SK-N-SH (cell line): ENCODE measurements at regions not wholly inside any gene's neighbourhood (a gene's known extent, or its start where the extent isn't known, plus 50 kb on each side); places are given as distances from the start of the nearest gene placed in this dataset.

Experiments
- CTCF ChIA-PET: fragments of 300-600, 350-600 bp; formaldehyde crosslinking; extraction: SDS; loops from one replicate; lab custom pipeline; 2021; lab: Yijun Ruan, JAX
- POLR2A ChIA-PET: fragments of 350-600 bp; sonication (Branson Sonifier 250); formaldehyde crosslinking; extraction: SDS; loops from one replicate; lab custom pipeline; 2020; ENCODE audit warnings: antibody characterized with exemption, inconsistent platforms; lab: Yijun Ruan, JAX
- DNase-seq: peaks from one replicate; pipeline ENCODE4 v3.0.0; 2012
- H2AFZ ChIP-seq: fragments of 200-600 bp; sonication (generic); 2 replicates; pipeline ENCODE4 v1.8.1; 2016; ENCODE audit warnings: antibody characterized with exemption, mild to moderate bottlenecking, low read depth
- H3F3A ChIP-seq: fragments of 200-600 bp; sonication (generic); replicated peaks from 2 replicates; pipeline ENCODE3; 2016; ENCODE audit warnings: antibody characterized with exemption, mild to moderate bottlenecking; ENCODE audit not compliant: insufficient read depth
- H3K27ac ChIP-seq, 2 experiments: fragments of 200-500 bp in 1 of 2; fragments of 200-600 bp in 1 of 2; sonication (Bioruptor generic) in 1 of 2; sonication (generic), shearing (Covaris generic) in 1 of 2; 2 replicates each; pipeline versions ENCODE4 v1.5.1 to v1.6.1; 2014 to 2016; ENCODE audit warnings: low read depth in 2 of 2, inconsistent platforms in 1 of 2, low read length in 1 of 2, mild to moderate bottlenecking in 1 of 2, mixed read lengths in 1 of 2
- H3K27me3 ChIP-seq: fragments of 200-600 bp; sonication (generic), shearing (Covaris generic); 2 replicates; pipeline ENCODE4 v1.6.1; 2016; ENCODE audit warnings: mixed run types; ENCODE audit not compliant: insufficient read depth
- H3K36me3 ChIP-seq, 2 experiments: fragments of 200-500 bp in 1 of 2; fragments of 200-600 bp in 1 of 2; sonication (Bioruptor generic) in 1 of 2; sonication (generic) in 1 of 2; replicated peaks in 1 of 2; 2 replicates each; pipeline versions ENCODE3 to v1.5.1; 2014 to 2016; ENCODE audit warnings: low read length in 1 of 2, mild to moderate bottlenecking in 1 of 2; ENCODE audit not compliant: insufficient read depth in 2 of 2, control insufficient read depth in 1 of 2
- H3K4me1 ChIP-seq, 2 experiments: fragments of 200-500 bp in 1 of 2; fragments of 200-600 bp in 1 of 2; sonication (Bioruptor generic) in 1 of 2; sonication (generic), shearing (Covaris generic) in 1 of 2; 2 replicates each; pipeline versions ENCODE4 v1.5.1 to v1.6.1; 2014 to 2016; ENCODE audit warnings: low read depth in 1 of 2, low read length in 1 of 2, mixed run types in 1 of 2; ENCODE audit not compliant: insufficient read depth in 2 of 2, control insufficient read depth in 1 of 2
- H3K4me2 ChIP-seq: fragments of 200-600 bp; sonication (generic), shearing (Covaris generic); 2 replicates; pipeline ENCODE4 v1.6.1; 2017; ENCODE audit warnings: mixed run types
- H3K4me3 ChIP-seq, 2 experiments: fragments of 200-500 bp in 1 of 2; fragments of 200-600 bp in 1 of 2; sonication (Bioruptor generic) in 1 of 2; sonication (generic), shearing (Covaris generic) in 1 of 2; 2 replicates each; pipeline versions ENCODE4 v1.5.1 to v1.8.1; 2014 to 2016; ENCODE audit warnings: low read depth in 2 of 2, inconsistent platforms in 1 of 2, low read length in 1 of 2, mild to moderate bottlenecking in 1 of 2, mixed read lengths in 1 of 2, moderate library complexity in 1 of 2
- H3K79me2 ChIP-seq: fragments of 200-600 bp; sonication (generic); 2 replicates; pipeline ENCODE4 v1.8.1; 2017; ENCODE audit warnings: mild to moderate bottlenecking; ENCODE audit not compliant: insufficient read depth
- H3K9ac ChIP-seq: fragments of 200-600 bp; sonication (generic); 2 replicates; pipeline ENCODE4 v1.6.1; 2017; ENCODE audit warnings: mixed run types
- H3K9me2 ChIP-seq: fragments of 200-600 bp; sonication (generic); 2 replicates; pipeline ENCODE4 v1.6.1; 2017; ENCODE audit warnings: mixed run types
- H3K9me3 ChIP-seq: fragments of 200-600 bp; sonication (generic); 2 replicates; pipeline ENCODE4 v1.6.1; 2017; ENCODE audit warnings: mixed run types, mild to moderate bottlenecking, moderate library complexity
- H4K20me1 ChIP-seq: fragments of 200-600 bp; sonication (generic); 2 replicates; pipeline ENCODE4 v1.6.1; 2017; ENCODE audit warnings: mild to moderate bottlenecking, mixed run types; ENCODE audit not compliant: insufficient read depth
- CHD2 ChIP-seq: fragments of 150-350 bp; IDR thresholded peaks from 2 replicates; pipeline ENCODE4 v1.6.1; 2018; ENCODE audit warnings: low read length; ENCODE audit not compliant: partially characterized antibody
- CTCF ChIP-seq: fragments of 200-600 bp; sonication (generic); IDR thresholded peaks from 2 replicates; pipeline ENCODE4 v1.6.1; 2017; ENCODE audit warnings: antibody characterized with exemption, mild to moderate bottlenecking, moderate library complexity
- EP300 ChIP-seq, 2 experiments: IDR thresholded peaks; 2 replicates each; pipeline versions ENCODE4 v1.4.0 to v1.6.1; 2012; ENCODE audit warnings: borderline replicate concordance in 1 of 2, low read depth in 1 of 2, low read length in 1 of 2
- EZH2phosphoT487 ChIP-seq: fragments of 200-600 bp; sonication (generic); IDR thresholded peaks from 2 replicates; pipeline ENCODE4 v1.6.1; 2017; ENCODE audit warnings: low read depth, mixed run types, mild to moderate bottlenecking, antibody characterized with exemption, moderate library complexity, borderline replicate concordance
- GABPA ChIP-seq: IDR thresholded peaks from 2 replicates; pipeline ENCODE4 v1.4.0; 2012; ENCODE audit warnings: low read depth, mild to moderate bottlenecking
- GATA2 ChIP-seq: sonication (generic); formaldehyde crosslinking; IDR thresholded peaks from 2 replicates; pipeline ENCODE4 v1.5.0; 2020; ENCODE audit warnings: mild to moderate bottlenecking, missing genetic modification reagents
- MEF2A ChIP-seq: IDR thresholded peaks from 2 replicates; pipeline ENCODE4 v1.4.0; 2012; ENCODE audit warnings: low read depth, borderline replicate concordance
- MXI1 ChIP-seq: IDR thresholded peaks from 2 replicates; pipeline ENCODE4 v1.6.1; 2012; ENCODE audit warnings: mild to moderate bottlenecking, low read depth, low read length, improper control_type of control experiment
- RAD21 ChIP-seq: IDR thresholded peaks from 2 replicates; pipeline ENCODE4 v1.6.1; 2012; ENCODE audit warnings: mild to moderate bottlenecking, low read length
- RFX5 ChIP-seq: IDR thresholded peaks from 2 replicates; pipeline ENCODE4 v1.6.1; 2012; ENCODE audit warnings: mild to moderate bottlenecking, improper control_type of control experiment, low read length
- TAF1 ChIP-seq: IDR thresholded peaks from 2 replicates; pipeline ENCODE4 v1.6.1; 2012; ENCODE audit warnings: low read depth, mild to moderate bottlenecking, low read length, moderate library complexity, borderline replicate concordance
- YY1 ChIP-seq: IDR thresholded peaks from 2 replicates; pipeline ENCODE4 v1.4.0; 2012; ENCODE audit warnings: low read depth, mild to moderate bottlenecking
- WGBS: methylation state at CpG from one replicate; pipeline ENCODE4 v1.1.6; 2017; ENCODE audit warnings: low lambda C conversion rate; 5-methylcytosine and 5-hydroxymethylcytosine counted together
- TF ChIP-seq, protein P1 (sequence below): IDR thresholded peaks from 2 replicates; pipeline ENCODE4 v1.6.1; 2012; ENCODE audit warnings: mild to moderate bottlenecking, low read depth, low read length, moderate library complexity
- TF ChIP-seq, protein P2 (sequence below): fragments of 150-350 bp; IDR thresholded peaks from 2 replicates; pipeline ENCODE4 v1.6.1; 2017; ENCODE audit warnings: antibody characterized with exemption, low read length, low read depth, borderline replicate concordance
- TF ChIP-seq, protein P3 (sequence below): IDR thresholded peaks from 2 replicates; pipeline ENCODE4; 2012

DNA sequence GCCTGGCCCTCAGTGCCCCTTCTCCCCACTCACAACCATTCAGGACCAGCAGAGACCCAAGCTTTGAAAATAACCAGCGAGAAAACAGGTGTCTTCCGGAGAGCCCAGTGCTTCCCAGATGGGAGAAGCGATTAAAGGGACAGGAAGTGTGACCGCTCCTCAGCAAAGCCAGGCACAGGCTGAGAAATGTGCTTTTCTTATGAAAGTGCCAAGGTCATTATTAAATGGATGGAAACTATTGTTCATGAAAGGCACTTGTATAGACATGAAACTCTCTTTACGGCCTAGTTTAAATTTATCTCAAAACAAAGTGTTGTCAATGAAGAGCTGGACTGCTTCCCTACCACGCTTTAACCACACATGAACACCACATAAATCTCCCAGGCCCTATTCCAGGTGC lies 210.4 kb downstream of the SPTSSA start:
- no peak overlapping the region for H3K4me3 ChIP-seq
- H3K9ac ChIP-seq, result no peak overlapping the region
- no peaks in the 10 kb centered on the region; the same call in 1 of the 2 replicates for H3K27me3 ChIP-seq
- H3K36me3 ChIP-seq, result no peaks in the 10 kb centered on the region
- no peaks in the 10 kb centered on the region for H3K79me2 ChIP-seq
- ChIA-PET POLR2A (no interaction called here), CTCF (interaction anchor here (0.7 to 1.0 kb wide), 3 partner anchors 9 to 1738 kb away, joined by 3 to 4 read pairs (median 3); no protein-coding TSS in a partner anchor)
- no peak overlapping the region for H3K4me2 ChIP-seq
- H3K9me2 ChIP-seq, result no peaks in the 10 kb centered on the region
- no peaks in the 10 kb centered on the region for H4K20me1 ChIP-seq
- no peak overlapping the region for H3K27ac ChIP-seq
- TF ChIP-seq CTCF, result no peak
- no peak for TF ChIP-seq RAD21
- TF ChIP-seq RFX5, result no peak
- 68% methylated on average over 6 of the region's 6 CpGs for WGBS
- no peaks in the 10 kb centered on the region for H3K9me3 ChIP-seq
- no peak for DNase-seq
- H2AFZ ChIP-seq, result no peak overlapping the region
- H3F3A ChIP-seq, result no peaks in the 10 kb centered on the region
- H3K4me1 ChIP-seq, result peaks cover 0 to 8% of the 10 kb centered on the region in 2 experiments; a peak in 1 of 4 replicates

GRCh38 chr14:34250959-34251358 lies 211.1 kb downstream of the SPTSSA start:
- no peak overlapping the region for H3K4me2 ChIP-seq
- no peaks in the 10 kb centered on the region for H3K9me3 ChIP-seq
- no peaks in the 10 kb centered on the region for H3K36me3 ChIP-seq
- no peaks in the 10 kb centered on the region for H3F3A ChIP-seq
- H3K9ac ChIP-seq, result no peak overlapping the region
- no peak overlapping the region for H3K27ac ChIP-seq
- 57% methylated on average over 4 of the region's 4 CpGs for whole genome bisulfite sequencing
- no peaks in the 10 kb centered on the region for H3K79me2 ChIP-seq
- TF ChIP-seq MEF2A, result no peak
- no peak for TF ChIP-seq TAF1
- TF ChIP-seq, protein P1, sequence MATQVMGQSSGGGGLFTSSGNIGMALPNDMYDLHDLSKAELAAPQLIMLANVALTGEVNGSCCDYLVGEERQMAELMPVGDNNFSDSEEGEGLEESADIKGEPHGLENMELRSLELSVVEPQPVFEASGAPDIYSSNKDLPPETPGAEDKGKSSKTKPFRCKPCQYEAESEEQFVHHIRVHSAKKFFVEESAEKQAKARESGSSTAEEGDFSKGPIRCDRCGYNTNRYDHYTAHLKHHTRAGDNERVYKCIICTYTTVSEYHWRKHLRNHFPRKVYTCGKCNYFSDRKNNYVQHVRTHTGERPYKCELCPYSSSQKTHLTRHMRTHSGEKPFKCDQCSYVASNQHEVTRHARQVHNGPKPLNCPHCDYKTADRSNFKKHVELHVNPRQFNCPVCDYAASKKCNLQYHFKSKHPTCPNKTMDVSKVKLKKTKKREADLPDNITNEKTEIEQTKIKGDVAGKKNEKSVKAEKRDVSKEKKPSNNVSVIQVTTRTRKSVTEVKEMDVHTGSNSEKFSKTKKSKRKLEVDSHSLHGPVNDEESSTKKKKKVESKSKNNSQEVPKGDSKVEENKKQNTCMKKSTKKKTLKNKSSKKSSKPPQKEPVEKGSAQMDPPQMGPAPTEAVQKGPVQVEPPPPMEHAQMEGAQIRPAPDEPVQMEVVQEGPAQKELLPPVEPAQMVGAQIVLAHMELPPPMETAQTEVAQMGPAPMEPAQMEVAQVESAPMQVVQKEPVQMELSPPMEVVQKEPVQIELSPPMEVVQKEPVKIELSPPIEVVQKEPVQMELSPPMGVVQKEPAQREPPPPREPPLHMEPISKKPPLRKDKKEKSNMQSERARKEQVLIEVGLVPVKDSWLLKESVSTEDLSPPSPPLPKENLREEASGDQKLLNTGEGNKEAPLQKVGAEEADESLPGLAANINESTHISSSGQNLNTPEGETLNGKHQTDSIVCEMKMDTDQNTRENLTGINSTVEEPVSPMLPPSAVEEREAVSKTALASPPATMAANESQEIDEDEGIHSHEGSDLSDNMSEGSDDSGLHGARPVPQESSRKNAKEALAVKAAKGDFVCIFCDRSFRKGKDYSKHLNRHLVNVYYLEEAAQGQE, result no peak
- no peak for TF ChIP-seq GABPA
- TF ChIP-seq, protein P2, sequence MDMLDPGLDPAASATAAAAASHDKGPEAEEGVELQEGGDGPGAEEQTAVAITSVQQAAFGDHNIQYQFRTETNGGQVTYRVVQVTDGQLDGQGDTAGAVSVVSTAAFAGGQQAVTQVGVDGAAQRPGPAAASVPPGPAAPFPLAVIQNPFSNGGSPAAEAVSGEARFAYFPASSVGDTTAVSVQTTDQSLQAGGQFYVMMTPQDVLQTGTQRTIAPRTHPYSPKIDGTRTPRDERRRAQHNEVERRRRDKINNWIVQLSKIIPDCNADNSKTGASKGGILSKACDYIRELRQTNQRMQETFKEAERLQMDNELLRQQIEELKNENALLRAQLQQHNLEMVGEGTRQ, result no peak
- no peak for TF ChIP-seq CHD2
- TF ChIP-seq YY1, result no peak
- no peak for TF ChIP-seq CTCF
- no peak for TF ChIP-seq MXI1
- TF ChIP-seq EZH2phosphoT487, result no peak
- TF ChIP-seq EP300 (IDR thresholded peaks at IDR 0.05; ENCODE audit: borderline replicate concordance in 1 of 2, low read depth in 1 of 2, low read length in 1 of 2), result no peak
- no peak for TF ChIP-seq GATA2 (CRISPR knock-in tag)
- TF ChIP-seq, protein P3, sequence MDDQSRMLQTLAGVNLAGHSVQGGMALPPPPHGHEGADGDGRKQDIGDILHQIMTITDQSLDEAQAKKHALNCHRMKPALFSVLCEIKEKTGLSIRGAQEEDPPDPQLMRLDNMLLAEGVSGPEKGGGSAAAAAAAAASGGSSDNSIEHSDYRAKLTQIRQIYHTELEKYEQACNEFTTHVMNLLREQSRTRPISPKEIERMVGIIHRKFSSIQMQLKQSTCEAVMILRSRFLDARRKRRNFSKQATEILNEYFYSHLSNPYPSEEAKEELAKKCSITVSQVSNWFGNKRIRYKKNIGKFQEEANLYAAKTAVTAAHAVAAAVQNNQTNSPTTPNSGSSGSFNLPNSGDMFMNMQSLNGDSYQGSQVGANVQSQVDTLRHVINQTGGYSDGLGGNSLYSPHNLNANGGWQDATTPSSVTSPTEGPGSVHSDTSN, result no peak
- no peak overlapping the region for H2AFZ ChIP-seq
- ChIA-PET CTCF (no interaction called here), POLR2A (no interaction called here)
- peaks cover 0 to 8% of the 10 kb centered on the region in 2 experiments; a peak in 1 of 4 replicates for H3K4me1 ChIP-seq
- H3K9me2 ChIP-seq, result no peaks in the 10 kb centered on the region
- H3K27me3 ChIP-seq, result no peaks in the 10 kb centered on the region; the same call in 1 of the 2 replicates
- DNase-seq, result no peak
- no peaks in the 10 kb centered on the region for H4K20me1 ChIP-seq
- H3K4me3 ChIP-seq, result no peak overlapping the region
